GM12874 (cell line): ENCODE measurements at regions not wholly inside any gene's neighbourhood (a gene's known extent, or its start where the extent isn't known, plus 50 kb on each side); places are given as distances from the start of the nearest gene placed in this dataset.

Source experiments
- CTCF ChIP-seq: IDR thresholded peaks from 2 replicates; pipeline ENCODE4 v1.5.1; 2011; ENCODE audit warnings: low read depth, mild to moderate bottlenecking, control low read depth, low read length, moderate library complexity; ENCODE audit not compliant: insufficient read depth

GRCh38 chr5:167295681-167296005 is 995.8 kb upstream of the WWC1 start:
- TF ChIP-seq CTCF, result no peak

DNA sequence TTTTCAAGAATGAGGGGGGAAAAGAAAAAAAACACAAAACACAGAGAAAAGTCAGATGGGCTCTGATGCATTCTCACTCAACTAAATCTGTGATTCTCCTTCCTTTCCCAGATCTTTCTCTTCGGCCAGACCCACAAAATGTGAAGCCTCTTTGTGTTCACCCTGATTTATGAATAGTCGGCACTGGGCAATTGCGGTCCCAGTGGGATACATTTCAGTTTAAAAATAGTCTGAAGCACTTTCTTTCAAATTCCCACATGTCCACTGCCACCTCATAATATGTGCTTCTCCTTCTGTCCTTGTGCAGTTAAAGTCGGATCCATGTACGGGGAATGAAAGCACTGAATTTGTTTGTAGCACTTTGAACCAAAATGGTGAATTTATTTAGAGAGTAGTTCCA is 995.4 kb upstream of the WWC1 start:
- no peak for TF ChIP-seq CTCF

- TF ChIP-seq CTCF, result no peak
Measured at GRCh38 chr5:167296661-167297060, 994.8 kb upstream of the WWC1 start.

GRCh38 chr5:167303582-167303981 is 987.9 kb upstream of the WWC1 start:
- no peak for TF ChIP-seq CTCF

DNA sequence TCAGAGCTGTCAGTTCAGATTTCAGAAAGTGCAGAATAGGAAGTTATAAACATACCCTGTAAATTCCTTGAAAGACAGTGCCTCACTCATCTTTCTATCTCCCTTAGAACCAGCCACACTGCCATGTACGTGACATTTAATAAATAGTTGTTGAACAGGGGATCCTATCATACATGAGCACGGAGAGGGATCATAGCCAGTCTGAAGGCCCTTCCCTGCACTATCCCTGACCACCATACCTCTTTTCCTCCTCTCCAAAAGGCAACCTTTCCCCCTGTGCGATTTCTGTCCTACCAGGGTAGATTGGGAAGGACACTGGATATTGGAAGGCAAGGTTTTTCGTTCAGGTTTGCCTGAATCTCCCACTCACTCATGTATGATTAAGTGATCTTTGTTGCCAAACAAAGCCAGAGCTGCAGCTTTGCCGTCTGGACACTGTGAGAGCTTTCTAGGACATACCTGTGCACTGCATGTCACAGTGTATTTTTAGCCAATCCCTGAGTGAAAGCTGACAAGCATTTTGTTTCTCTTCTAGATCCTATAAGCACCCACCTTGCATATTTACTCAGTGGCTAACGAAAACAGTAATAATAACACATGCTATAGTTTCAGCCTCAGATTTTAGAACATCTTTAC is 986.5 kb upstream of the WWC1 start:
- TF ChIP-seq CTCF, result no peak

DNA sequence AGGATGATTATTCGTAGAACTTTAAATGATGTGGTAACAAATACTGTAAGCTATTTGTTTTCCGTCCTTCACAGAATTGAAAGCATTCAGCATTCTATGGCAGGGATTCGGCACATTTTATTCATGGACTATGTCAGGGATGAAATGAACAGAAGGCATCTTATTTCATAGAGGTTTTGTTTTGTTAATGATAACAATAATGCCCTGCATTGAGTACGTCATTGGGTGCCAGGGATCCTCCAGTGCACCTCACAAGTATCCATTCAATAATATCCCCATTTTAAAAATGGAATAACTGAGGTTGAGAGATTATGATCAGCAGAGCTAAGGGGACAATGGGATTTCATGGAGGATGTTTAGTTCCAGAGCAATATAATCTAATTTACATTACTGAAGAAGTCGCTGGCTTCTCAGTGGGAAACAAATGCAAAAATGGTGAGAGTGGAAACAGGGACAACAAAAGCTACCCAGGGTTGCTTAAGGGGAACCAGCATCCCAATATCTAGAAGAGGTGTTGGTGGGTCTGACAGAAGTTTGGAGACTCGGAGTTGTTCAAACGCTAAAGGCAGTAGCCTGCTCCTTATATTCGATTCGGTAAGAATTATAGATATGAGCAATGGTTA is 985.7 kb upstream of the WWC1 start:
- TF ChIP-seq CTCF, result no peak

DNA sequence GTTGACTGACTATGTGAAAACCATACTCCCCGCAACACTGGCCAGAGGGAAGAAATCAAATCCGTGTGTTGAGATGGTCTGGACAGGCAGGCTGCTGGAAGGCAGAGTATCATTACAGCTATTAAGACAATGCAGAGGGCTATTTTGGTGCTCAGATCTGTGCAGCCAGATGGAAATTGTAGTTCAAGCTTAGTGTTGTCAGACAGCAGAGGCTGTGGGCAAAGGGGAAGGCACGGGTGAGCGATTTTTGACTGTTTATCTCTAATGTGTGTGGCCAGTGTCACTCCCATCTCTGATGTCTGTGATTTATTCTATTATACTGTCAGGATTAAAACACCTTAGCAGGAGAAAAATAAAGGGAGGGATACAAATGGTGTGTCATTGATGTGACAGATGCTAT is 984.4 kb upstream of the WWC1 start:
- no peak for TF ChIP-seq CTCF
